ENCODE measurements at regions not wholly inside any gene's neighbourhood (a gene's known extent, or its start where the extent isn't known, plus 50 kb on each side); places are given as distances from the start of the nearest gene placed in this dataset.

- TF ChIP-seq, protein P1, sequence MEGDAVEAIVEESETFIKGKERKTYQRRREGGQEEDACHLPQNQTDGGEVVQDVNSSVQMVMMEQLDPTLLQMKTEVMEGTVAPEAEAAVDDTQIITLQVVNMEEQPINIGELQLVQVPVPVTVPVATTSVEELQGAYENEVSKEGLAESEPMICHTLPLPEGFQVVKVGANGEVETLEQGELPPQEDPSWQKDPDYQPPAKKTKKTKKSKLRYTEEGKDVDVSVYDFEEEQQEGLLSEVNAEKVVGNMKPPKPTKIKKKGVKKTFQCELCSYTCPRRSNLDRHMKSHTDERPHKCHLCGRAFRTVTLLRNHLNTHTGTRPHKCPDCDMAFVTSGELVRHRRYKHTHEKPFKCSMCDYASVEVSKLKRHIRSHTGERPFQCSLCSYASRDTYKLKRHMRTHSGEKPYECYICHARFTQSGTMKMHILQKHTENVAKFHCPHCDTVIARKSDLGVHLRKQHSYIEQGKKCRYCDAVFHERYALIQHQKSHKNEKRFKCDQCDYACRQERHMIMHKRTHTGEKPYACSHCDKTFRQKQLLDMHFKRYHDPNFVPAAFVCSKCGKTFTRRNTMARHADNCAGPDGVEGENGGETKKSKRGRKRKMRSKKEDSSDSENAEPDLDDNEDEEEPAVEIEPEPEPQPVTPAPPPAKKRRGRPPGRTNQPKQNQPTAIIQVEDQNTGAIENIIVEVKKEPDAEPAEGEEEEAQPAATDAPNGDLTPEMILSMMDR (conservative IDR thresholded peaks at IDR 0.05; ENCODE audit: low read depth, low read length): peak; percentile 78
- no peak for DNase-seq (ENCODE audit: low read depth)
- H3K4me3 ChIP-seq (ENCODE audit: low read length): no peak overlapping the region
Measured at GRCh38 chr4:157804986-157805385, 367.8 kb downstream of the GASK1B start.

GRCh38 chr4:157803845-157804521 is 368.8 kb downstream of the GASK1B start:
- TF ChIP-seq, protein P1 (conservative IDR thresholded peaks at IDR 0.05; ENCODE audit: low read depth, low read length): no peak

DNA sequence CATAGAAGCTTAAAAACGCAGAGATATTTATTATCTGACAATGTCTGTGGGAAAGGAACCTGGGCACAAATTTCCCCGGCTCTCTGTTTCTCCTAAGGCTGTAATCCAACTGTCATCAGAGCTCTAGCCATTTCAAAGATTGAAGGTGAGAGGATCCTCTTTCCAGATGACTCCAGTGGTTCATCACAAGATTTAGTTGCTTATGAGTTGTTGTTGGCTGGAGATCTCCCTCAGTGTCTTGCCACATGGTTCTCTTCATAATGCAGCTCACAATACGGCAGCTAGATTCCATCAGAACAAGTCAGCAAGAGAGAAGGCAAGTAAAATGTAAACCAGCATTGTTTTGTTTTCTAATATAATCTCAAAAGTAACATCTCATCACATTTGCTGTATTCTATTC is 369.4 kb downstream of the GASK1B start:
- TF ChIP-seq, protein P1 (conservative IDR thresholded peaks at IDR 0.05; ENCODE audit: low read depth, low read length): no peak
- H3K4me3 ChIP-seq (ENCODE audit: low read length): no peak overlapping the region
- DNase-seq (ENCODE audit: low read depth): no peak

More at GRCh38 chr4:157803845-157804521, 368.8 kb downstream of the GASK1B start:
- peak; percentile 8 for DNase-seq (ENCODE audit: low read depth)
- H3K4me3 ChIP-seq (ENCODE audit: low read length): no peak overlapping the region

DNA sequence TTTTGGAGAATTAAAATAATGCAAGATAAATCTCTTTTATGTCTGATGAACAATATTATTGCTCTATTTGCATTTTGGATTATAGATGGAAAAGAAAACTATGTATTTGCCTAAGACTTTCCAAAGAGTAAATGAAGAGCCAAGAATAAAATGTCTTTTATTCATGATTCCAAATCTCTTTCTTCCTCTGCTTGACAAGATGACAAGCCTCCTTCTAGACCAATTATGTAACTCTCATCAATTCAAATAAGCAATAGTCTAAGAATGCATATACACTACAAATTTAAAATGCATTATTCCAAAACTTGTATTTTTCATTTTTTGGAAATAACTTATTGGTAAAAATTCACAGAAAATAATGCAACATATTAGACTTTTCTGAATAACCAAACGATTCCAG is 377.3 kb downstream of the GASK1B start:
- TF ChIP-seq, protein P1 (conservative IDR thresholded peaks at IDR 0.05; ENCODE audit: low read depth, low read length): no peak
- no peak for DNase-seq (ENCODE audit: low read depth)
- no peak overlapping the region for H3K4me3 ChIP-seq (ENCODE audit: low read length)

DNA sequence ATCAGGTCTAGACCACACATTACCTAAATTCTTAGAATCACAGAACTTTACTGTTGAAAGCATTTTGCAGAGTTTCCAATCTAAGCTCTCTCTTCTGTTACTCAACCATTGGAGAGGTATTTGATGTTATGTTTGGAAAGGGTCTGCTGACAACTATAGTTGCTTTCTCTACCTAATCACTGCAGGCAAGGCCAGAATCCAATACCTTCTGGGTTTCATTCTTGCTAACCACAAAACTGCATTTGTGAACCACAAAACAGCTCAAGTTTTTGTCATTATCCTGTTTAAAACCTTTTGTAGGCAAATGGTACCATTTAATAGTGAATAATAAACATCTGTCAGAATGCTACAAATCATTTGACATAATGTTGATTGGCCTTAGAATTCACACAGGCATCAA is 380.1 kb downstream of the GASK1B start:
- H3K4me3 ChIP-seq (ENCODE audit: low read length): no peak overlapping the region
- TF ChIP-seq, protein P1 (conservative IDR thresholded peaks at IDR 0.05; ENCODE audit: low read depth, low read length): no peak
- DNase-seq (ENCODE audit: low read depth): peak; percentile 8

- H3K4me3 ChIP-seq (ENCODE audit: low read length): no peak overlapping the region
- TF ChIP-seq, protein P1 (conservative IDR thresholded peaks at IDR 0.05; ENCODE audit: low read depth, low read length): no peak
- no peak for DNase-seq (ENCODE audit: low read depth)
Measured at GRCh38 chr4:157791236-157791635, 381.6 kb downstream of the GASK1B start.

DNA sequence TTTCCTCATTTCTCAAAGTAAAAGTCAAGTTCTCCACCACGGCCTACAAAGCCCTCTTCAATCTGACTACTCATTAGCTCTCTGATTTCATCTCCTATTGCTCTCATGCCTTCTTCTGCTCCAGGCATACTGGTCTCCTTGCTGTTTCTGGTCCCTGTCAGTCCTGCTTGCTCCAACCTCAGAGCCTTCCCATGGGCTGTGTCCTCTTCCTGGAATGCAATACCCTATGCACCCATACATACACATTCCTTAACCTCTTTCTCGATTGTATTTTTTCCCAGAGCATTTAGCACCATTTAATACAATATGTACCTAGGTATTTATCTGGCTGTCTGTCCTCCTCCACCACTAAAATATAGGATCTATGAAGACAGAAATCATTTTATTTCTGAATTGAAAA is 385.2 kb downstream of the GASK1B start:
- DNase-seq (ENCODE audit: low read depth): no peak
- TF ChIP-seq, protein P1 (conservative IDR thresholded peaks at IDR 0.05; ENCODE audit: low read depth, low read length): no peak
- no peak overlapping the region for H3K4me3 ChIP-seq (ENCODE audit: low read length)

All from retinal pigment epithelial cell (primary cell).